Endothelial cell of umbilical vein (primary cell): ENCODE measurements at regions not wholly inside any gene's neighbourhood (a gene's known extent, or its start where the extent isn't known, plus 50 kb on each side); places are given as distances from the start of the nearest gene placed in this dataset.

Source experiments
- CTCF ChIP-seq, 2 donors: IDR thresholded peaks; 1 replicate in 1 of 2; 2 replicates in 1 of 2; pipeline ENCODE4 v1.5.1; 2011; ENCODE audit warnings: low read length in 2 of 2, mild to moderate bottlenecking in 2 of 2, moderate library complexity in 2 of 2, control low read depth in 1 of 2, inconsistent platforms in 1 of 2, low read depth in 1 of 2; ENCODE audit not compliant: insufficient read depth in 1 of 2; ENCODE audit errors: extremely low read depth in 1 of 2
- POLR2A ChIP-seq: IDR thresholded peaks from 2 replicates; pipeline ENCODE4 v1.6.1; 2012; ENCODE audit warnings: low read depth, mild to moderate bottlenecking, control low read depth, low read length

DNA sequence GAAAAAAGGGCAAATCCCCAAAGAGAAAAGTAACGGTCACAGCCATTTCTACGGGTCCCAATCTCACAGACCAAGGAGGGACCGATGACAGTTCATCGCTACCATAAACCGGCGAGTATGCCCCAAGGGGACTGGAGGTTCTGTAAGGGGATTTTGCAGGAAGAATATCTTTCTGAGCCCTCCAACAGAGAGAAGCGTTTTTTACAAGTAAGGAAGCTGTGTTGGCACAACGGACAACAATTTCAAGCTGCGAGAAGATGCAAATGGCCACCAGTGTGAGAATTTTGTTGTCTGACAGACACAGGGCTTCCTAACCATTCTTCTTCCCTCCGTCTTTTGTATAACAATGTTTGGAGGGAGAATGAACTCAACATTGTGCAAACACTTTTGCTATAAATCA, 1043.1 kb downstream of the ADGRL2 start:
- TF ChIP-seq CTCF (IDR thresholded peaks at IDR 0.05; ENCODE audit: extremely low read depth in 1 of 2, insufficient read depth in 1 of 2, low read depth in 1 of 2, low read length in 2 of 2) (no peak), POLR2A (no peak)
